ENCODE measurements at regions not wholly inside any gene's neighbourhood (a gene's known extent, or its start where the extent isn't known, plus 50 kb on each side); places are given as distances from the start of the nearest gene placed in this dataset.

- TF ChIP-seq CTCF (IDR thresholded peaks at IDR 0.05) = no peak
- no peak for TF ChIP-seq POLR2A (IDR thresholded peaks at IDR 0.05)
Observed at GRCh38 chr10:29849886-29850285, 209.5 kb downstream of the JCAD start.

Measured in adrenal gland (tissue), 5 donors.